GM12878 (cell line): ENCODE measurements at regions not wholly inside any gene's neighbourhood (a gene's known extent, or its start where the extent isn't known, plus 50 kb on each side); places are given as distances from the start of the nearest gene placed in this dataset.

ENCODE experiments used
- ATAC-seq: fragments of 200-7000 bp; cut with Tn5 transposase; 3 replicates; pipeline ENCODE4 v1.9.1; 2020; ENCODE audit warnings: mild to moderate bottlenecking, moderate library complexity
- BruUV-seq: library from RNA; stranded (reverse); fragments of 400-500 nt; replicated peaks from 2 replicates; lab custom pipeline; 2021; lab: Mats Ljungman, UMichigan
- CTCF ChIA-PET: fragments of 300-600 bp; sonication (Branson Sonifier 250); formaldehyde crosslinking; extraction: SDS; loops from one replicate; lab custom pipeline; 2021; ENCODE audit warnings: inconsistent platforms; lab: Yijun Ruan, JAX
- POLR2A ChIA-PET: fragments of 350-600 bp; formaldehyde crosslinking; extraction: SDS; loops from one replicate; lab custom pipeline; 2021; ENCODE audit warnings: inconsistent platforms; lab: Charles Lee
- RAD21 ChIA-PET: fragments of 300-600 bp; sonication (Branson Sonifier 250); formaldehyde crosslinking; loops from one replicate; lab custom pipeline; 2023; ENCODE audit warnings: antibody characterized with exemption; ENCODE audit not compliant: unreplicated experiment; lab: Charles Lee
- SMC1A ChIA-PET: fragments of 300-600 bp; sonication (Branson Sonifier 250); formaldehyde crosslinking; loops from one replicate; lab custom pipeline; 2023; ENCODE audit not compliant: unreplicated experiment, uncharacterized antibody; lab: Charles Lee
- DNase-seq: peaks from one replicate; pipeline ENCODE4 v3.0.0-alpha.2; 2011; ENCODE audit warnings: low read depth, low spot score
- FAIRE-seq: peaks from 3 replicates; lab custom pipeline; 2011; peaks lifted over from hg19 to GRCh38; lab: Jason Lieb, UNC
- H2AFZ ChIP-seq: 2 replicates; pipeline ENCODE4 v1.6.0; 2011; ENCODE audit warnings: low read depth, low read length, control low read depth; ENCODE audit not compliant: control insufficient read depth
- H3K27ac ChIP-seq: 2 replicates; pipeline ENCODE4 v1.5.1; 2011; ENCODE audit warnings: control low read depth; ENCODE audit not compliant: control insufficient read depth, insufficient read depth
- H3K27me3 ChIP-seq, 2 experiments: replicated peaks in 1 of 2; 2 replicates each; pipeline versions ENCODE4 v1.6.0 to v1.6.1; 2011; ENCODE audit warnings: low read length in 1 of 2; ENCODE audit not compliant: control insufficient read depth in 2 of 2, insufficient read depth in 2 of 2
- H3K36me3 ChIP-seq, 2 experiments: 2 replicates each; pipeline ENCODE4 v1.5.1; 2011; ENCODE audit warnings: low read length in 1 of 2; ENCODE audit not compliant: control insufficient read depth in 2 of 2, insufficient read depth in 2 of 2
- H3K4me1 ChIP-seq: 2 replicates; pipeline ENCODE4 v1.6.1; 2011; ENCODE audit warnings: mild to moderate bottlenecking, low read length, moderate library complexity, mixed read lengths; ENCODE audit not compliant: control insufficient read depth, insufficient read depth
- H3K4me2 ChIP-seq: 2 replicates; pipeline ENCODE4 v1.6.0; 2011; ENCODE audit warnings: control low read depth; ENCODE audit not compliant: control insufficient read depth, insufficient read depth
- H3K4me3 ChIP-seq: fragments of 200-600 bp; sonication (generic); 2 replicates; pipeline ENCODE4 v1.5.1; 2016
- H3K79me2 ChIP-seq: 2 replicates; pipeline ENCODE4 v1.6.0; 2011; ENCODE audit warnings: low read length; ENCODE audit not compliant: control insufficient read depth, insufficient read depth
- H3K9ac ChIP-seq: 2 replicates; pipeline ENCODE4 v1.8.0; 2011; ENCODE audit warnings: low read length, control low read depth, mixed read lengths; ENCODE audit not compliant: control insufficient read depth, insufficient read depth
- H3K9me3 ChIP-seq: replicated peaks from 3 replicates; pipeline ENCODE4 v1.5.1; 2011; ENCODE audit warnings: mild to moderate bottlenecking, low read length; ENCODE audit not compliant: control insufficient read depth, insufficient read depth
- H4K20me1 ChIP-seq: 2 replicates; pipeline ENCODE4 v1.6.0; 2011; ENCODE audit not compliant: control insufficient read depth, insufficient read depth
- ESRRA ChIP-seq: IDR thresholded peaks from 2 replicates; pipeline ENCODE4 v1.6.1; 2012; ENCODE audit warnings: mild to moderate bottlenecking, low read length, improper control_type of control experiment
- HDAC6 ChIP-seq: fragments of 200-600 bp; sonication (generic); IDR thresholded peaks from one replicate; pipeline ENCODE4 v1.8.0; 2017; ENCODE audit warnings: antibody characterized with exemption; ENCODE audit not compliant: unreplicated experiment
- JUND ChIP-seq: IDR thresholded peaks from 2 replicates; pipeline ENCODE4 v1.6.1; 2012; ENCODE audit warnings: low read depth, mild to moderate bottlenecking, low read length, improper control_type of control experiment, moderate library complexity
- KDM1A ChIP-seq: fragments of 200-600 bp; sonication (generic); IDR thresholded peaks from 2 replicates; pipeline ENCODE4 v1.6.1; 2016; ENCODE audit warnings: borderline replicate concordance
- KLF5 ChIP-seq: fragments of 450-650 bp; IDR thresholded peaks from 2 replicates; pipeline ENCODE4 v1.6.1; 2014; ENCODE audit warnings: mild to moderate bottlenecking; ENCODE audit not compliant: partially characterized antibody
- MEF2A ChIP-seq: IDR thresholded peaks from 2 replicates; pipeline ENCODE4 v1.6.1; 2011; ENCODE audit warnings: low read depth, mild to moderate bottlenecking, low read length, moderate library complexity; ENCODE audit not compliant: insufficient read depth
- MTA2 ChIP-seq: fragments of 450-650 bp; IDR thresholded peaks from 2 replicates; pipeline ENCODE4 v1.6.1; 2016; ENCODE audit warnings: low read depth, mild to moderate bottlenecking, moderate library complexity
- MTA3 ChIP-seq: IDR thresholded peaks from 2 replicates; pipeline ENCODE4 v1.6.1; 2012; ENCODE audit warnings: low read length, inconsistent platforms, borderline replicate concordance
- MYB ChIP-seq: fragments of 150-350 bp; IDR thresholded peaks from 2 replicates; pipeline ENCODE4 v1.6.1; 2014; ENCODE audit warnings: mild to moderate bottlenecking, low read depth, low read length, borderline replicate concordance
- STAT3 ChIP-seq: IDR thresholded peaks from 2 replicates; pipeline ENCODE4 v1.6.1; 2011; ENCODE audit warnings: low read depth, low read length, improper control_type of control experiment
- TAF1 ChIP-seq: IDR thresholded peaks from 2 replicates; pipeline ENCODE4 v1.6.1; 2011; ENCODE audit warnings: mild to moderate bottlenecking, low read depth, low read length, borderline replicate concordance
- YBX1 ChIP-seq: fragments of 450-650 bp; IDR thresholded peaks from 2 replicates; pipeline ENCODE4 v1.6.1; 2016; ENCODE audit warnings: antibody characterized with exemption
- ZSCAN29 ChIP-seq: fragments of 450-650 bp; IDR thresholded peaks from 2 replicates; pipeline ENCODE4 v1.6.1; 2017; ENCODE audit warnings: mild to moderate bottlenecking, moderate library complexity
- whole genome bisulfite sequencing: methylation state at CpG from one replicate; pipeline ENCODE4 v1.1.6; 2016; ENCODE audit warnings: low lambda C conversion rate; ENCODE audit not compliant: insufficient replicate concordance, insufficient coverage; ENCODE audit errors: missing lambda C conversion rate; 5-methylcytosine and 5-hydroxymethylcytosine counted together
- in situ Hi-C: fragments of 300-500 bp; cut with MboI; formaldehyde crosslinking; loops from 9 replicates; pipeline ENCODE4 v1.14.3; 2018; ENCODE audit warnings: mixed read lengths
- intact Hi-C: fragments of 100-400 bp; cut with micrococcal nuclease; formaldehyde crosslinking; loops from one replicate; pipeline ENCODE4 v1.14.2; 2022; ENCODE audit not compliant: unreplicated experiment
- TF ChIP-seq, protein P1 (sequence below): fragments of 450-650 bp; IDR thresholded peaks from 2 replicates; pipeline ENCODE4 v1.6.1; 2017; ENCODE audit warnings: mild to moderate bottlenecking, moderate library complexity
- TF ChIP-seq, protein P2 (sequence below): fragments of 450-650 bp; IDR thresholded peaks from 2 replicates; pipeline ENCODE4 v1.6.1; 2018; ENCODE audit warnings: mild to moderate bottlenecking, low read depth, moderate library complexity; ENCODE audit not compliant: partially characterized antibody

DNA sequence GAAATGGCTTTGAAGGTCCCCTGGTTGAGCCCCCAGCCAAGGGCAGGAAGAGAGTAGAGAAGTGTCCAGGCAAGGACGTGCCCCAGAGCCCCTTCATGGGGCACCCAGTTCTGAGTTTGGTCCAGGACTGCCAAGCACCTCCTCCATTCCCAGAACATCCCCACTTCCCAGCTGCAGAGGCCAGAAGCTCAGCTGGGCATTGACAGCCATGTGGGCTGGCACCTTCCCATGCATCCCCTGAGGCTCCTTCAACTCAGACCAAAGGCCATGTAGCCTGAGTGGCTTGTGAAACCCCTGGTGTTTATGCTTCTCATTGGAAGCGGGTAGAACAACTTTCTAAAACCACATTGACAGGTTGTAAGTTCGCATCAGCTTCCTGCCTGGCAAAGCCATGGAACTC, 789.6 kb downstream of the TBC1D22A start:
- in situ Hi-C loops = no loop called here
- ChIA-PET RAD21 (no interaction called here), POLR2A (no interaction called here), CTCF (no interaction called here), SMC1A (no interaction called here)
- FAIRE-seq = no peak
- ATAC-seq = no peak
- TF ChIP-seq KLF5 = no peak
- TF ChIP-seq MEF2A = no peak
- no peak for TF ChIP-seq ZSCAN29
- TF ChIP-seq MYB = no peak
- TF ChIP-seq MTA3 = no peak
- TF ChIP-seq YBX1 = no peak
- TF ChIP-seq JUND = no peak
- TF ChIP-seq, protein P1, sequence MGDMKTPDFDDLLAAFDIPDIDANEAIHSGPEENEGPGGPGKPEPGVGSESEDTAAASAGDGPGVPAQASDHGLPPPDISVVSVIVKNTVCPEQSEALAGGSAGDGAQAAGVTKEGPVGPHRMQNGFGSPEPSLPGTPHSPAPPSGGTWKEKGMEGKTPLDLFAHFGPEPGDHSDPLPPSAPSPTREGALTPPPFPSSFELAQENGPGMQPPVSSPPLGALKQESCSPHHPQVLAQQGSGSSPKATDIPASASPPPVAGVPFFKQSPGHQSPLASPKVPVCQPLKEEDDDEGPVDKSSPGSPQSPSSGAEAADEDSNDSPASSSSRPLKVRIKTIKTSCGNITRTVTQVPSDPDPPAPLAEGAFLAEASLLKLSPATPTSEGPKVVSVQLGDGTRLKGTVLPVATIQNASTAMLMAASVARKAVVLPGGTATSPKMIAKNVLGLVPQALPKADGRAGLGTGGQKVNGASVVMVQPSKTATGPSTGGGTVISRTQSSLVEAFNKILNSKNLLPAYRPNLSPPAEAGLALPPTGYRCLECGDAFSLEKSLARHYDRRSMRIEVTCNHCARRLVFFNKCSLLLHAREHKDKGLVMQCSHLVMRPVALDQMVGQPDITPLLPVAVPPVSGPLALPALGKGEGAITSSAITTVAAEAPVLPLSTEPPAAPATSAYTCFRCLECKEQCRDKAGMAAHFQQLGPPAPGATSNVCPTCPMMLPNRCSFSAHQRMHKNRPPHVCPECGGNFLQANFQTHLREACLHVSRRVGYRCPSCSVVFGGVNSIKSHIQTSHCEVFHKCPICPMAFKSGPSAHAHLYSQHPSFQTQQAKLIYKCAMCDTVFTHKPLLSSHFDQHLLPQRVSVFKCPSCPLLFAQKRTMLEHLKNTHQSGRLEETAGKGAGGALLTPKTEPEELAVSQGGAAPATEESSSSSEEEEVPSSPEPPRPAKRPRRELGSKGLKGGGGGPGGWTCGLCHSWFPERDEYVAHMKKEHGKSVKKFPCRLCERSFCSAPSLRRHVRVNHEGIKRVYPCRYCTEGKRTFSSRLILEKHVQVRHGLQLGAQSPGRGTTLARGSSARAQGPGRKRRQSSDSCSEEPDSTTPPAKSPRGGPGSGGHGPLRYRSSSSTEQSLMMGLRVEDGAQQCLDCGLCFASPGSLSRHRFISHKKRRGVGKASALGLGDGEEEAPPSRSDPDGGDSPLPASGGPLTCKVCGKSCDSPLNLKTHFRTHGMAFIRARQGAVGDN = no peak
- TF ChIP-seq HDAC6 = no peak
- no peak for TF ChIP-seq TAF1
- TF ChIP-seq, protein P2, sequence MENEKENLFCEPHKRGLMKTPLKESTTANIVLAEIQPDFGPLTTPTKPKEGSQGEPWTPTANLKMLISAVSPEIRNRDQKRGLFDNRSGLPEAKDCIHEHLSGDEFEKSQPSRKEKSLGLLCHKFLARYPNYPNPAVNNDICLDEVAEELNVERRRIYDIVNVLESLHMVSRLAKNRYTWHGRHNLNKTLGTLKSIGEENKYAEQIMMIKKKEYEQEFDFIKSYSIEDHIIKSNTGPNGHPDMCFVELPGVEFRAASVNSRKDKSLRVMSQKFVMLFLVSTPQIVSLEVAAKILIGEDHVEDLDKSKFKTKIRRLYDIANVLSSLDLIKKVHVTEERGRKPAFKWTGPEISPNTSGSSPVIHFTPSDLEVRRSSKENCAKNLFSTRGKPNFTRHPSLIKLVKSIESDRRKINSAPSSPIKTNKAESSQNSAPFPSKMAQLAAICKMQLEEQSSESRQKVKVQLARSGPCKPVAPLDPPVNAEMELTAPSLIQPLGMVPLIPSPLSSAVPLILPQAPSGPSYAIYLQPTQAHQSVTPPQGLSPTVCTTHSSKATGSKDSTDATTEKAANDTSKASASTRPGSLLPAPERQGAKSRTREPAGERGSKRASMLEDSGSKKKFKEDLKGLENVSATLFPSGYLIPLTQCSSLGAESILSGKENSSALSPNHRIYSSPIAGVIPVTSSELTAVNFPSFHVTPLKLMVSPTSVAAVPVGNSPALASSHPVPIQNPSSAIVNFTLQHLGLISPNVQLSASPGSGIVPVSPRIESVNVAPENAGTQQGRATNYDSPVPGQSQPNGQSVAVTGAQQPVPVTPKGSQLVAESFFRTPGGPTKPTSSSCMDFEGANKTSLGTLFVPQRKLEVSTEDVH = no peak
- TF ChIP-seq MTA2 = no peak
- no peak for TF ChIP-seq KDM1A
- no peak for TF ChIP-seq STAT3
- TF ChIP-seq ESRRA = no peak
- Histone ChIP-seq H3K27me3 (no peaks in the 10 kb centered on the region), H3K9me3 (no peaks in the 10 kb centered on the region; the same call in 2 of the 3 replicates), H3K4me1 (no peaks in the 10 kb centered on the region), H3K4me3 (no peak overlapping the region), H4K20me1 (no peaks in the 10 kb centered on the region), H2AFZ (no peak overlapping the region), H3K27ac (no peak overlapping the region), H3K79me2 (no peaks in the 10 kb centered on the region), H3K36me3 (no peaks in the 10 kb centered on the region), H3K4me2 (no peak overlapping the region), H3K9ac (no peak overlapping the region)
- no peak for DNase-seq
- no TSS peak for BruUV-seq
- WGBS = 6% methylated on average over 3 of the region's 3 CpGs
- intact Hi-C loops = no loop called here
